ENCODE measurements at regions not wholly inside any gene's neighbourhood (a gene's known extent, or its start where the extent isn't known, plus 50 kb on each side); places are given as distances from the start of the nearest gene placed in this dataset.

DNA sequence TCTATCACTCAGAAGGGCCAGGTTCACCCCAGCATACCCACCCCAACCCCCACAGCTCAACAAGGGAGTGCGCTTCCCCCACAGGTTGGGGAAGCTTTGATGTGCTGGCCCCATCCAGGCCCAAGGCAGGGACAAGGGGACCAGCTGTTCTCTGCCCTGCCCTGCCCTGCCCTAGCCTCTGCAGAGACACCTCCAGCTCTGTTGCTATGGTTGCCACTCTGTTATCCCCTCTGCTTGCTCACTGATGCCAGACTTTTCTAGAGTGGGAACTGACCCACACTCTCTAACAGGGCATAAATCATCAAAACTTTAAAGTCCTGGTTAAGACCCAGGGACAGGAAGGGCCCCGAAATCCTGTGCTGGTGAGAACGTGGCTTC lies 50.4 kb upstream of the ENPP7 start:
- no peak for DNase-seq

DNA sequence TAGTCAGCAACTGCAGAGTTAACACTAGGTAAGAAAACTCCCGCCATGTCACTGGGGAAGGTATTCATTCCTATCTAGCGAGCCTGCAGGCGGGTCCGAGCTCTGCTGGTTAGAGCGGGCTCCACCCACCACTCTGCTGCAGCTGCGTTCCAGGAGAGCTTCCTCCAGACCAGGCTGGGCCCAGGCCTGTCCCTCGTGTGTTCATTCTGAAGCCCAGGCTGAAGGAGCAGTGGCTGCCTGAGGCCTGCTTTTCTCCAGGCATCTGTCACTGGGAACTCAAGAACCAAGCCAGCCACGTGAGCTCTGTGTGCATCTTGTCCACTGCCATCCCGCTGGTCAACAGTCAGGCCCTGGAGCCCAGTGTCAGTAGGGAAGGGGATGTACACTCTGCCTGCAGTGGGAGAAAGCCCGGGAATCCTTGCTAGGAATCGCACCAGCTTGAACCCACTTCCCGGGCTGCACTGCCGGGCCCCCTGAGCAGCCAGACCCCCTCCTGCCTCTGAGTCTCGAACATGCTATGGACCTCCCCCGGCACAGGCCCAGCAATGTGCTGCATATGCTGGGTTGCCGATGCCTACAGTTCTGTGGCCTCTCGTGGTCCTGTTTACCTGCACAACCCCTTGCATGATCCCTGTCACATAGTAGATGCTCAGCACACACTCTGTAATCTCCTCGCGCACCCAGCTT lies 51.0 kb upstream of the ENPP7 start:
- DNase-seq, result no peak

DNA sequence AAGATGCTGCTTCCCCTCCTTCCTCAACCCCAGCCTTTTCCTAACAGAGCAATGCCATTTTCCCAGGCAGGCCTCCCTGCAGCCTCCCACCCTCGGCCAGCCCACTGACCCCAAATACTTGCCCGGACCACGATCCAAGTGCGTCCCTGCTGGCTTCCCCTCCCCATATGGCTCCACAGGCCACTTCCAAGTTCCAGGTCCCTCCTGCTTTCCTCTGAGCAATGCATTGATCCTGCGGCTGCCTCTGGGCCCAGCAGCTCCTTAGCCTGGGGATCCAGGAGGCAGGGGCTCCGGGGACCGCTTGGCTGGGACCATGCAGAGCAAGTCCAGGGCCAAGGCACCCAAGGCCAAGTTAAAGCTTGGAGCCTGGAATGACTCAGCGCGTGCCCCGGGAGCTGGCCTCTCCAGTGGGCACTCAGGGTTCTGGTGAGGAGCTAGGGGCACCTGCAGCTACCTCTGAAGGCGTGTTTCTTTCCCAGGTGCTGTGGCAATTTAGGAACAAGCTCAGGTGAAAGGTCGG lies 51.9 kb upstream of the ENPP7 start:
- DNase-seq, result no peak

DNA sequence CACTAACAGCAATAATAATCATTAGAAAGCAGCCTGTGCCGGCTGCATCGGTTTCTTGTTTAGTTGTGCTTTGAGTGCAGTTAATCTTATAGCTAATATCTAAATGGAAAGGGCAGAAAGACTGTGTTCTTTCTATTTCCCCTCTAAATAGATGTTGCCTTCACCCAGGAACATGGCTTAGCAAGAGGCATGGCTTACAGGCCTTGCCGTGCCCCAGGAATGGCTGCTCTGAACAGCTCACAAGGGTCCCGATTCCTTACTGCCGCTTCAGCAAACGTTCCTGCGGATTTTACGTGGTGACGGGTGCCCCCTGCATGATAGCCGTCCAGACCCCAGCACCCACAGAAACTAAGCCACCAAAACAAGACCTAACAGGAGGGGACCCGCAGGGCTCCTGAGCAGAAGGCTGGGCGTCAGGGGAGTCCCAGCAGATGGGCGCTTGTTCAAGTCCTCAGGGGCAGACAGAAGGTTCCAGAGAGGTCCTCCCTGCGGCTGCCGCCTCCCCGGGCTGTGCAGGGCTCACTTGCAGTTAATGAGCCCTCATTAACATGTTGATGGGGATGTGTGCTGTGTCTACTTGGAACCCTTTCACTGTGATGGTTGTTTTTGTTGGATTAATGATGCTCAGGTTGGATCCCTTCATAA lies 52.5 kb upstream of the ENPP7 start:
- DNase-seq, result peak; percentile 40

DNA sequence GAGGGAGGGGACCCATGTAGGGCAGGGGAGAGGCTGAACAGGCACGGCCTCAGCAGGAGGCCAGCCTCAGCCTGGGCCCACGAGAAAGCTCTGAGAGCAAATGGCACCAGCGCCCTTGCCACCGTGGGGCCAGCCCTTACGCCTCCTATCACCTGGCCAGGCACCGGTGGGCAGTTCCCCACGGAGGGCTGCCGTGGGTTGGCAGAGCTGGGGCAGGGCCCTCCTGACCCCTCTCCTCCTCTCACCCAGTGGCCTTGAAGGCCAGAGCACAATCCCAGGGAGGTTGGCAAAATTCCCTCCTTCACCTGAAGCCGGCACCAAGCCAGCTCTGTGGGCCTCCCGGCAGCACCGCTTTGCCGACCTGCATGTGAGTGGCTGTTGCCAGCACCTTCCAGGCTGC lies 53.1 kb upstream of the ENPP7 start:
- no peak for DNase-seq

DNA sequence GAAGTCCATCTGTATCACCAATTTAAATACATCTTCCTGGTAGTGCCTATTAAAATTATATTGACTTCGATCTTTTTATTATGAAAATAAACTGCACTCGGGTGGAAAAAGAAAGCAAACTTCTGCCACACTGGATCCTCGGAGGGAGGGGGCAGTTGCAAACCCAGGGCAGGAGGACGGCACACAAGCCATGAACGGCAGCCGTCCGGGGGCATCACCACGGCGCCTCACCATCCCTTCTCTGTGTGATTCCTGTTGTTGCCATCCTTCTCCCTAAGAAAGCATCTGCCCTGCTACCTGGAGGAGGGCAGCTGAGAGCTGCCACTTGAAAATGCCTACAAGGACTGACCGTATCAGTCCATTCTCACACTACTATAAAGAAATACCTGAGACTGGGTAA lies 53.9 kb upstream of the ENPP7 start:
- DNase-seq, result no peak

DNA sequence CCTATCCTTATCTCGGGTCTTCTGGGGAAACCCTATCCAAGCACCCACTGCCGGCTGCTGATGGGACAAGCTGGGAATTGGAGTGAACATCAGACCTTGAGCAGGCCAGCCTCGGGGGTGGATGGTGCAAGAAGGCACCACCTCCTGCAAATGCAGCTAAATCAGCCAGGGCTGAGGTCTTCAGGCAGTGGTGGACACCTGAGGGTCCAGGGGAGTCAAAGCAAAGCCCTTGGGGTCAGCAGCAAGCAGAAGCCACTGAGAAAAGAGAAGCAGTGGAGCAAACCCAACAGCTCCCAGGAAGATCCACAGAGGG lies 55.4 kb upstream of the ENPP7 start:
- DNase-seq, result no peak

DNA sequence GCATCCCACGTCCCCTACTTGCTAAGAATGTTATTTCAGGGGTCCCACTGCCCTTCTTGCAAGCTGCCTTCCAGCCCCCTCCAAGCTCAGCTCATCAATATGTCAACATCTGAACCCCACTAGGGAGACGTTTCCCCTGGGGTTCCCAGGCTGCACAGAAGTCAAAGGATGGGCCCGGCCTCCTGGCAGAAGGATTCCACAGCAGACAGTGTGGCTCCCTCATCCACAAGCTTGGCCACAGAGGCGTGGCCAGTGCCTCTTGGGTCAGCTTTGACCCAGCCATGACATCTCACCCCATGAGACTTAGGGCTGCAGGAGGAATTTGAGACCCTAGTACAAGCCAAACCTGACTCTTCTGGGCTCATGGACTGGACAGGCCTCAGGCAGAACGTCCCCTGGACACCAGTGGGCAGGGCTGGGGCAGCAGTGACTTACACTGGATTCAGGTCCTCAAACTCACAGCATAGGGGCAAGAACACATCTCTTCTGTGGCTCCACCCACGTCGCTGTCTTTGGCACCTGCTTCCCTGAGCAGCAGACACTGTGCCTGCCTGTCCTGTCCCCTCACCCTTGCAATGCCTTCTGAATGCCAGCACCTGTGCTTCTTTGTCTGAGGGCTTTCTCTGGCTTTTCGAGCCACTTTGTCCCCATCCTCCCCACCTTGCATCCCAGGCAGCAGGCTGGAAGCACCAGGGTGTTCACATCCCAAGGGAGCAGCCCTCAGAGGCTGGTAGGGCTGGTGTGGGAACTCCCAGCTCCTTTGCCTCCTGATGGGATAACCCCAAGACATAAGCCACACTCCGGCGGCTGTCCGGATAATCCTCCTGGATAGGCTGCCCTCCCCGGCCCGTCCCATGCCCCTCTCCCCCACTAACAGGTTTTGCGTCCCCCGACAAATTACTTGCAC lies 56.0 kb upstream of the ENPP7 start:
- no peak for DNase-seq

DNA sequence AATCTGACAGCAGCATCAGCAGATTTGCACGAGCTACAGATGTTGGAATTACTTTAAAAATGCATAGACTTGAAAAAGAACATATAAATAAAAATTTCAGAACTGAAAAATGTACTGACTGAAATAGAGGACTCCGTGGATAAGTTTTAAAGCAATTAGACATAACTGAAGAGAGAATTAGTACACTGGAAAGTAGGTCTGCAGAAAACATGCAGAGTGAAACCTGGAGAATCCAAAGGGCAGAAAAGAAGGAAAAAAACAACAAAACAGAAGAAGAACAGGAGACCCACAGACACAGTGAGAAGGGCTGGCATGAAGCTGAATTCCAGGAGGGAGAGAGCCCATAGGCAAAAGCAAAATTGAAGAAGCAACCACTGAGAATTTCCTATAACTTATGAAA lies 57.2 kb upstream of the ENPP7 start:
- DNase-seq, result no peak

DNA sequence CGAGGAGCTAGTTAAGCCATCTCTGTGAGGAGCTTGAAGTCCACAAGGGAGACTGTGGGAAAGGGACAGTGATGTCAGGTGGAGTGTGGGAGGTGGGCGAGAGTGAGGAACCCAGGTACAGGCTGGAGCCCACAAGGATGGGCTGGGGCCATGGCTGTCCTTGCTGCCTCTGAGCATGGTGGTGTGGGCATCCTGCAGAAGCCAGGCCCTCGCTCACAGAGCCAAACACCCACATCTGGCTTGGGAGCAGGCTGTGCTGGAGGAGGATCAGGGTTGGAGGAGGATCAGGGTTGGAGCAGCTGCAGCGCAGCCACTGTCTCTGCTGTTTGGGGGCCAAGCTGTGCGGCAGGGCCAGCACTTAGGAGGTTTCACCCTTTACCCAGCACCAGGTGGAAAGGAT lies 58.2 kb upstream of the ENPP7 start:
- no peak for DNase-seq

DNA sequence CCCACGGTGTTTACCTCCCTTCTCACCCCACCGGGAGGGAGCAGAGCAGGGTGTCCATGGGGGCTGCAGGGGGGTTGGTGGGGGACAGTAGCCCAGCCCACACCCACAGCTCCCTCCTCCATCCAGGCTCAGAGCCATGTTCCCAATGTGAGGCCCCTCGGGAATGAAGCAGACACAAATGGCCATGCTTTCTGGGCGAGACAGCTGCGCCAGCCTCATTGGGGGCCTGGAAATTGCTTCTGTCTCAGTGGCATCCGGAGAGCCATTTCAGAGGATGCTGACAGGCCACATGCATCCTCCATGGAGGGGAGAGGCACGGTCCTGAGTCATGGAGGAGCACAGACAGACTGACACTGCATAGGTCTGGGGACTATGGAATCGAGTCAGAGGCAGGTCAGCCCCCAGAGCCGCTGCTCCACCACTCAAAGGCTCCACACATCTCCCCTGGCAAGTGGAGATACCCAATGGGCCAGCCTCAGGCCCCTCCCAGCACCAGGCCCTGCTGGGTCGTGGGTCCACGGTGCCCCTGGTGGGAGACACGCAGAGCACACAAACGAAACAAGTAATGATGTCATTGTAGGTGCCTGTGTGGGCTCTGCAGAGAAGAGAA lies 59.6 kb upstream of the ENPP7 start:
- DNase-seq, result peak; percentile 77

DNA sequence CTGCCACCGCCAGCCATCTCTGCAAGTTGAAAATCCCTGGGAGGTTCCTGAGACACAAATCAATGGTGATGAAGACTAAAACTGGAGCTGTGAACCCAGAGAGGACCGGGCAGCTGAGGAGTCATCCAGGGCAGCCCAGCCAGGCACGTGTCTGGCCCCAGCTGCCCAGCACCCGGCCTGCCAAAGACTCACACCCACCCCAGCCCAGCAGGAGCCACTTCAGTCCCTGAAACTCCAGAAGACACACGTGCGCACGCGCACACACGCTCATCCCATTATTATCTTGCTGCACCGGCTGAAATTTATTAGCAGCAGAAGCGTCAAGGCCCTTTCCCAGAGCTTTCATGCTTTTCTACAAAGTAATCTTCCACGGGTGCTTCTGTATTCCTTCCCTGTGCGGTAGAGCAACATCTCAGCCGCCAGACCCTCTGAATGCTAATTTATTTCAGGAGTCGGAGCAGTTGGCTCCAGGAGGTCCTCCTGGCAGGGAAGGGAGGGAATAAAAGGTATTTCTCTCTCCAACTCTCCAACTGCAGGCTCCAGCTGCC lies 59.8 kb upstream of the RBFOX3 start:
- peak; percentile 79 for DNase-seq

DNA sequence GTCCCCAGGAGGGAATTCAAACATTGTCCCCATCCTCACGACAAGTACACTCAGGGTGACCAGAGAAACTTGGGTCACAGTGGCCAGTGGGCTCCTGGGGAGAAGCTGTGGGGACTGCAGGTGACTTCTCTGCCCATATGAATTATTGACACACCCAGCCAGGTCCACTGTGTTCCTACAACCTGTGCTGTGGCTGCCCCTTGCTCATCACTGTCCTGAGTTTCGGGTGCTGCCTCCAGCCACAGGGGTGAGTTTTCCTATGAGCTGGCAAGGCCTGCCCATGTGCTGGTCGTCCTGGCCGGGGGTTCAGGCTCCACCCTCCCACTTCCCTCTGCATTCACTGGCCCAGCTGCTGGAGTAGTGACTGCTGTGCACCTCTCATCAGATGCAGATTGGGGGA lies 59.0 kb upstream of the RBFOX3 start:
- DNase-seq, result no peak

DNA sequence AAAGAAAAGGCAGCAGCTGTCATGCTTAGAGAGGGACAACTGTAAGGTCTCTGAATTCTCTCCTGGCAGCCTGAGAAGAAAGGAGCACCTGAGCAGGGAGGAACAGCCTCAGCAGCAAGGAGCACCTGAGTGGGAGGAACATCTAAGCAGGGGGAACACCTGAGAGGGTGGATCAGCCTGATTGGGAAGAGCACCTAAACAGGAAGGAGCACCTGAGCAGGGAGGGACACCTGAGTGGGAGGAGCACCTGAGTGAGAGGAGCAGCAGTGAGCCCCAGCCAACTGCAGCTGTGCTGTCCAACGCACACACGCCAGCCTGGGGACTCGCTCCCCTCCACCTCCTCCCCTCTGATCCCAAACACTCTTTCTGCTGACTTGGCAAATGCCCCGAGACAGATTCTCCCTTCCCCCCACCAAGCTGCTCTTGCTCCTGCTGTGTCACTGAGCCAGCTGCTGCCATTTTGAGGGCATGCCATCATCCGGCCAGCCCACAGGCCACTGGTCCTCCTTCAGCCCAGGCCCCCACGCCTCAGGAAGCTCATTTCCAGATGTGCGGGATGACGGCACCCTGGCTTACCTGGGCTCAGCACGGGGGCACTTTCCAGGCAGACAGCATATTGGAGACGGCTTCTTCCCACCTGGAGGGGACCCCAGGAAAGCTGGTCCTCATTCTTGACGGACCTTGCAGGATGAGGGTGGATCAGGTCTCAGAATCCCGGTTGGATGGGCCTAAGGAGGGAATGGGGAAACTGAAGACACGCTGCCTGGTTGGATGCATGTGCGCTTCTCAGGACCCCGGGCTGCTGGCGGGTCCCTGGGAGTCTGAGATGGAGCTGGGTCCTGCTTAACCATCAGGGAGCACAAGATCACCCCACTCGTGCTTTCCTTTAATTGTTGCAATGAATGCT lies 57.7 kb upstream of the RBFOX3 start:
- DNase-seq, result peak; percentile 37

DNA sequence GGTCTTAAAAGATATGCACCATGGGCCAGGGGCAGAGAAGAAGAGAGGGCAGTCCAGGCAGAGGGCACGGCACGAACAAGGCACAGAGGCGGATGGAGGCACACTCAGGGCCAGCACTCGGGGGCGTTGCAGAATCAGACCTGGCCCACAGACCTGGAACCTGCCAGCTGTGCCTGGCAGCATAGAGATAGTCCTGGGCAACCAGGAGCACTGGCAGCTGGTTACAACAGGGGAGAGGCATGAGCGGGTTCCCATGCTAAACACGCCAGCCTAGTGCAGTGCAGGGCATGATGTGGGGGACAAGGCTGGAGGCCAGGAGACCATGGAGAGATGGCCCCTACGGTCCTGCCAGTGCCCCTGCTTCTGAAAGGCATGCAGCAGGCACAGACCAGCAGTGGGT lies 56.9 kb upstream of the RBFOX3 start:
- DNase-seq, result peak; percentile 49

DNA sequence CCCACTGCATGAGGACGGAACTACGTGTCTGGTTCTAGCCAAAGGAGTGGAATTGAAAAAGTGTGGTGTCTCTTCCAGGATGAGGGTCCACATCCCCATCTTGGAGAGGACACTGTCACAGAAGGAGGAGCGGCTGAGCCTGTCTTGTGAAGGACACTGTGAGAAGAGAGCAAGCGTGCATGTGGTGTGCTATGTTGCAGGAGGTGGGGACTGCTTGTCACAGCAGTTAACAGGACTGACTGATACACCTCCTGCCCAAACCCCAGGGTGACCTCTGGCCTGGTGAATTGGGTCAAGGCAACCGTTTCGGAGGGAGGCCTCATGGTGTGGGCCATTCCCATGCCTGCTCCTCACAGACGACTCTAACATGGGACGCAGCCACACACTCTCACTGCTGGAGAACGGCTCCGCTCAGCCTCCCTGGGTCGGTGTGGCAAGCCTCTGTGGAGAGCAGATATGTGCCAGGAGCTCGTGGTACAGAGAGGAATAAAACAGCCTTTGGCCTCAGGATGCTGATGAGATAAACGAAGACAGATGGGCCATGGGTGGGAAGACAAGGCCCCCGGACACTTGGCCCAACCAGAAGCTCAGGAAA lies 56.4 kb upstream of the RBFOX3 start:
- DNase-seq, result peak; percentile 49

DNA sequence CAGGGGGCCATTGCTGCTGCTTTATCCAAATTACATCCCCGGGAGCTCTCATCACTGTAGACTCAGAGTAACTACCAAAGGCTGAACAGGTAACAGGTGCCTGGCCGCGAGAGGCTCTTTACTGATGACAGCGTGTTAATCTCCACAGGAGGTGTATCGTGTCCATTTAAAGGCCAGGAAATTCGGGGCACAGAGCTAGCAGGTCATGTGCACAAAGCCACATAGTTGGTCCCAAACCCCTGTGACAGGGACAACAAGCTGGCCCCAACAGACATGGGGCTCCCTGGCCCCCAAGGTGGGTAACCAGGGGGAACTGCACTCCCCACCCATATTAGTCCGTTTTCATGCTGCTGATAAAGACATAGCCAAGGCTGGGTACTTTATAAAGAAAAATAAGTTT lies 55.3 kb upstream of the RBFOX3 start:
- DNase-seq, result no peak

DNA sequence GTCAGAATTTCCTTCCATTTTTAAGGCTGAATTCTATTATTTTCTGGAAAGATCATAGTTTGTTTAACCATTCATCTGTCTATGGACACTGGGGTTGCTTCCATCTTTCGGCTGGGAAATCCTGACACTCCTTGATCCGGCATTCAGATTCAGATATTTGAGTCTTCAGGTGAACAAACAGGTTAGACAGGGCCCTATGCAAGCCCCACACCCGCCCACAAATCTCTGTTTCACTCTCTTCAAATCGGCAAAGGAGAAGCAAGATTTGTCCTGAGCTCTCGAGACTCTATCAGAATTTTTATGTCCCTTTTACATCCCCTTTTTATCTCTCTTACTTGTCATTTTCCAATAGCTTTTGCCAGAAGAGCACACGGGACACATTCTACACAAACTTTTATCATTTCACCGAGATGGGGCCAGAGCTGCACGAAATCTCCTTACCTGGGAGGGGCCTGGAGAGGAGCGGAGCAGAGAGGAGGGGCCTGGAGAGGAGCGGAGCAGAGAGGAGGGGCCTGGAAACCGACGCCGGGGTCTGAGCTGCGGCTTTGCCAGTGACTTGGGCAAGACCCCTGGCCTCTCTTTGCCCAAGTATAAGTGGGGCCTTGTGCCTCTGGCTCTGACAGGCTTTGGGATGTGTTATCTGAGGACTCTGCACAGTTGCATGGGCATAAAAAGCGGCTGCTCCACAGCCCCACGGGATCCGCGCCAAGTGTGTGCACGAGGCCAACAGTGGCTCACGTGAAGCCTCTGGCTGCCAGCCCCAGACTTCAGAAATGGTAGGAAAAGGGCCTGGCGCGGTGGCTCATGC lies 54.3 kb upstream of the RBFOX3 start:
- peak; percentile 72 for DNase-seq

DNA sequence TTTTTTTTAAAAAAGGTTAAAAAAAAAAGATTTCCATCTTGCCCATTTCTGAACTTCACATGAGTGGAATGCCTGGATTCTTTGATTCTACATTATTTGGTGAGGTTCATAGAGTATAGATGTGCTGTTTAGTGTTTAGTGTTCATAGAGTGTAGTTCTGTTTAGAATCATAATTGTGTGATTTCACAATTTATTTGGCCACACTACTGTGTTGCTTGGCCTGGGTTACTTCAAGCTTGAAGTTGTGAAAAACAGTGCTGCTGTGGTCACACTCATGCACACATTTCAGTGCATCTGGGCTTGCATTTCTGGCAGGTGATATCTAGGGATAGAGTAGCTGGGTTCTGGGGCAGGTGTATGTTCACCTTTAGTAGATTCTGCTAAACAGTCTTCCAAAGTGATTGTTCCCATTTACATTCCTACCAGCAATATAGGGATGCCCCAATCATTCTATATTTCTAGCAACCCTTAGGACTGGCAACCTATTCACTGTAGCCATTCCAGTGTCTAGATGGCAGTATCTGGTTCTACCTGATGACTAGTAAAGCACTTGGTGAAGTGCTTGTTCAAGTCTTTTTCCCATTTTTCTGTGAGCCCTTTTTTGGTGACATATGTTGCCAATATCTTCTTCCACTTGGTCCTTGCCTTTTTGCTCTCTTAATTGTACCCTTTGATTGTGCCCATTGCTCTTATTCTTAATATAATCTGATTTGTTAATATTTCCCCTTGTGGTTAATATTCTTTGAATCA lies 50.6 kb upstream of the RBFOX3 start:
- no peak for DNase-seq

Data from DMS 273 treated with DMSO at 0.1 percent for 48 hours (cell line).